Right renal cortex interstitium (tissue), 3 donors: ENCODE measurements at regions not wholly inside any gene's neighbourhood (a gene's known extent, or its start where the extent isn't known, plus 50 kb on each side); places are given as distances from the start of the nearest gene placed in this dataset.
A peak's percentile ranks its signal among the peaks of the same experiment; 100 is the strongest.
"Not testable (repeated sequence)": the region's sequence is repeated elsewhere in the genome, so short reads cannot be mapped to it uniquely, and the experiment has no call there.

Source experiments
- DNase-seq, 3 donors: peaks; one replicate each; pipeline ENCODE4 v3.0.0-alpha.2; 2013; ENCODE audit warnings: low read depth in 3 of 3, low spot score in 2 of 3

- not testable (repeated sequence) for DNase-seq
Observed at GRCh38 chr11:44482338-44482737, 83.1 kb upstream of the CD82 start.

- no peak for DNase-seq
Observed at GRCh38 chr11:44483919-44484610, 81.4 kb upstream of the CD82 start.

GRCh38 chr11:44488165-44488965 is 77.1 kb upstream of the CD82 start:
- no peak for DNase-seq

GRCh38 chr11:44493383-44493782 is 72.1 kb upstream of the CD82 start:
- no peak for DNase-seq

- no peak for DNase-seq
Observed at GRCh38 chr11:44493930-44494329, 71.5 kb upstream of the CD82 start.

GRCh38 chr11:44494785-44495184 is 70.7 kb upstream of the CD82 start:
- DNase-seq: no peak

GRCh38 chr11:44496391-44496790 is 69.1 kb upstream of the CD82 start:
- no peak for DNase-seq

GRCh38 chr11:44498089-44498871 is 67.2 kb upstream of the CD82 start:
- DNase-seq: peak in 2 of 3 donors; percentile 64 to 69

GRCh38 chr11:44502506-44502905 is 63.0 kb upstream of the CD82 start:
- DNase-seq: no peak

- no peak for DNase-seq
Observed at GRCh38 chr11:44505581-44506054, 59.8 kb upstream of the CD82 start.

GRCh38 chr11:44506375-44507016 is 59.0 kb upstream of the CD82 start:
- DNase-seq: no peak

- no peak for DNase-seq
Observed at GRCh38 chr11:44507491-44507890, 58.0 kb upstream of the CD82 start.

- no peak for DNase-seq
Observed at GRCh38 chr11:44507896-44508445, 57.5 kb upstream of the CD82 start.

- DNase-seq: no peak
Observed at GRCh38 chr11:44509296-44509695, 56.2 kb upstream of the CD82 start.

- no peak for DNase-seq
Observed at GRCh38 chr11:44510372-44510771, 55.1 kb upstream of the CD82 start.

GRCh38 chr11:44512818-44513217 is 52.6 kb upstream of the CD82 start:
- no peak for DNase-seq

GRCh38 chr11:44515048-44515447 is 50.4 kb upstream of the CD82 start:
- no peak for DNase-seq
